NCI-H526 (cell line): ENCODE measurements at regions not wholly inside any gene's neighbourhood (a gene's known extent, or its start where the extent isn't known, plus 50 kb on each side); places are given as distances from the start of the nearest gene placed in this dataset.
"Not testable (repeated sequence)": the region's sequence is repeated elsewhere in the genome, so short reads cannot be mapped to it uniquely, and the experiment has no call there.

Experiments used
- DNase-seq, 2 experiments: peaks; one replicate each; lab custom pipeline; 2025; lab: John Stamatoyannopoulos, UW

- DNase-seq, result no peak
Observed at GRCh38 chr1:60541831-60542532, 468.4 kb upstream of the C1orf87 start.

GRCh38 chr1:60540141-60540540 lies 466.6 kb upstream of the C1orf87 start:
- DNase-seq, result no peak

GRCh38 chr1:60535713-60536112 lies 462.1 kb upstream of the C1orf87 start:
- DNase-seq, result no peak

GRCh38 chr1:60527567-60527966 lies 454.0 kb upstream of the C1orf87 start:
- no peak for DNase-seq

- DNase-seq, result peak in 1 of 2 experiments; percentile 25
Observed at GRCh38 chr1:60516996-60517395, 443.4 kb upstream of the C1orf87 start.

GRCh38 chr1:60510162-60510561 lies 436.6 kb upstream of the C1orf87 start:
- no peak for DNase-seq

GRCh38 chr1:60504206-60504840 lies 430.8 kb upstream of the C1orf87 start:
- no peak for DNase-seq

GRCh38 chr1:60503266-60503925 lies 429.8 kb upstream of the C1orf87 start:
- peak; percentile 23 to 62 for DNase-seq

- no peak for DNase-seq
Observed at GRCh38 chr1:60502506-60502905, 428.9 kb upstream of the C1orf87 start.

- not testable (repeated sequence) for DNase-seq
Observed at GRCh38 chr1:60489916-60490480, 416.4 kb upstream of the C1orf87 start.

GRCh38 chr1:60488847-60489246 lies 415.3 kb upstream of the C1orf87 start:
- no peak for DNase-seq

GRCh38 chr1:60487565-60488345 lies 414.2 kb upstream of the C1orf87 start:
- DNase-seq, result no peak

- no peak for DNase-seq
Observed at GRCh38 chr1:60483509-60483908, 409.9 kb upstream of the C1orf87 start.

GRCh38 chr1:60470246-60470645 lies 396.7 kb upstream of the C1orf87 start:
- DNase-seq, result no peak

GRCh38 chr1:60463786-60464185 lies 390.2 kb upstream of the C1orf87 start:
- no peak for DNase-seq

GRCh38 chr1:60463146-60463545 lies 389.6 kb upstream of the C1orf87 start:
- DNase-seq, result no peak

GRCh38 chr1:60461925-60462595 lies 388.5 kb upstream of the C1orf87 start:
- no peak for DNase-seq

- DNase-seq, result no peak
Observed at GRCh38 chr1:60458111-60458510, 384.5 kb upstream of the C1orf87 start.

GRCh38 chr1:60449876-60450275 lies 376.3 kb upstream of the C1orf87 start:
- no peak for DNase-seq

GRCh38 chr1:60448850-60449249 lies 375.3 kb upstream of the C1orf87 start:
- no peak for DNase-seq

- DNase-seq, result no peak
Observed at GRCh38 chr1:60444680-60445079, 371.1 kb upstream of the C1orf87 start.

GRCh38 chr1:60436186-60436585 lies 362.6 kb upstream of the C1orf87 start:
- no peak for DNase-seq
